ENCODE measurements at regions not wholly inside any gene's neighbourhood (a gene's known extent, or its start where the extent isn't known, plus 50 kb on each side); places are given as distances from the start of the nearest gene placed in this dataset.

GRCh38 chr6:169832247-169832948 is 81.0 kb downstream of the ERMARD start:
- no peak for TF ChIP-seq CTCF (conservative IDR thresholded peaks at IDR 0.05; ENCODE audit: low read depth, low read length)
- no peak for DNase-seq (ENCODE audit: low read depth)
- no peak overlapping the region for H3K4me3 ChIP-seq (ENCODE audit: low read length)

GRCh38 chr6:169831450-169832246 is 80.2 kb downstream of the ERMARD start:
- DNase-seq (ENCODE audit: low read depth) = peak; percentile 9
- TF ChIP-seq CTCF (conservative IDR thresholded peaks at IDR 0.05; ENCODE audit: low read depth, low read length) = peak; percentile 95
- H3K4me3 ChIP-seq (ENCODE audit: low read length) = no peak overlapping the region

Measured in retinal pigment epithelial cell (primary cell).